PFSK-1 (cell line): ENCODE measurements at regions not wholly inside any gene's neighbourhood (a gene's known extent, or its start where the extent isn't known, plus 50 kb on each side); places are given as distances from the start of the nearest gene placed in this dataset.

Experiments used
- POLR2AphosphoS5 ChIP-seq: IDR thresholded peaks from 2 replicates; pipeline ENCODE4 v1.6.1; 2012; ENCODE audit warnings: low read depth, mild to moderate bottlenecking, control low read depth, low read length, moderate library complexity
- SIN3A ChIP-seq: IDR thresholded peaks from 2 replicates; pipeline ENCODE4 v1.6.1; 2012; ENCODE audit warnings: mild to moderate bottlenecking, low read length, moderate library complexity, borderline replicate concordance; ENCODE audit not compliant: insufficient read depth
- TAF1 ChIP-seq: IDR thresholded peaks from 2 replicates; pipeline ENCODE4 v1.6.1; 2012; ENCODE audit warnings: low read length, control low read depth, borderline replicate concordance; ENCODE audit not compliant: insufficient read depth
- TF ChIP-seq, protein P1 (sequence below), 2 experiments: IDR thresholded peaks; 2 replicates each; pipeline versions ENCODE4 v1.6.1 to v1.8.0; 2011 to 2012; ENCODE audit warnings: low read depth in 2 of 2, low read length in 2 of 2, control low read depth in 1 of 2, inconsistent platforms in 1 of 2, mild to moderate bottlenecking in 1 of 2, moderate library complexity in 1 of 2; ENCODE audit not compliant: insufficient read depth in 1 of 2

DNA sequence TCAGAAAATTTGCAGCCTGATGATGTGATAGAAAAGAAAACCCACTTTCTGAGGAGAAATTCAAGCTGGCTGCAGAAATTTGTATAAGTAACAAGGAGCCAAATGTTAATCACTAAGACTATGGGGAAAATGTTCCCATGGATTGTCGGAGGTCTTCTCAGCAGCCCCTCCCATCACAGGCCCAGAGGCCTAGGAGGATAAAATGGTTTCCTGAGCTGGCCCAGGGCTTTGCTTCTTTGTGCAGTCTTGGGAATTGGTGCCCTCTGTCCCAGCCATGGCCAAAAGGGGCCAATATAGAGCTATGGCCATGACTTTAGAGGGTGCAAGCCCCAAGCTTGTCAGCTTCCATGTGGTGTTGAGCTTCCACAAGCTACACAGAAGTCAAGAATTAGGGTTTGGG, 335.9 kb downstream of the ATP23 start:
- no peak for TF ChIP-seq TAF1
- TF ChIP-seq POLR2AphosphoS5: no peak
- no peak for TF ChIP-seq SIN3A
- TF ChIP-seq, protein P1, sequence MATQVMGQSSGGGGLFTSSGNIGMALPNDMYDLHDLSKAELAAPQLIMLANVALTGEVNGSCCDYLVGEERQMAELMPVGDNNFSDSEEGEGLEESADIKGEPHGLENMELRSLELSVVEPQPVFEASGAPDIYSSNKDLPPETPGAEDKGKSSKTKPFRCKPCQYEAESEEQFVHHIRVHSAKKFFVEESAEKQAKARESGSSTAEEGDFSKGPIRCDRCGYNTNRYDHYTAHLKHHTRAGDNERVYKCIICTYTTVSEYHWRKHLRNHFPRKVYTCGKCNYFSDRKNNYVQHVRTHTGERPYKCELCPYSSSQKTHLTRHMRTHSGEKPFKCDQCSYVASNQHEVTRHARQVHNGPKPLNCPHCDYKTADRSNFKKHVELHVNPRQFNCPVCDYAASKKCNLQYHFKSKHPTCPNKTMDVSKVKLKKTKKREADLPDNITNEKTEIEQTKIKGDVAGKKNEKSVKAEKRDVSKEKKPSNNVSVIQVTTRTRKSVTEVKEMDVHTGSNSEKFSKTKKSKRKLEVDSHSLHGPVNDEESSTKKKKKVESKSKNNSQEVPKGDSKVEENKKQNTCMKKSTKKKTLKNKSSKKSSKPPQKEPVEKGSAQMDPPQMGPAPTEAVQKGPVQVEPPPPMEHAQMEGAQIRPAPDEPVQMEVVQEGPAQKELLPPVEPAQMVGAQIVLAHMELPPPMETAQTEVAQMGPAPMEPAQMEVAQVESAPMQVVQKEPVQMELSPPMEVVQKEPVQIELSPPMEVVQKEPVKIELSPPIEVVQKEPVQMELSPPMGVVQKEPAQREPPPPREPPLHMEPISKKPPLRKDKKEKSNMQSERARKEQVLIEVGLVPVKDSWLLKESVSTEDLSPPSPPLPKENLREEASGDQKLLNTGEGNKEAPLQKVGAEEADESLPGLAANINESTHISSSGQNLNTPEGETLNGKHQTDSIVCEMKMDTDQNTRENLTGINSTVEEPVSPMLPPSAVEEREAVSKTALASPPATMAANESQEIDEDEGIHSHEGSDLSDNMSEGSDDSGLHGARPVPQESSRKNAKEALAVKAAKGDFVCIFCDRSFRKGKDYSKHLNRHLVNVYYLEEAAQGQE (IDR thresholded peaks at IDR 0.05; ENCODE audit: insufficient read depth in 1 of 2, low read depth in 2 of 2, low read length in 2 of 2): no peak
